Adrenal gland (tissue), 9 donors: ENCODE measurements at regions not wholly inside any gene's neighbourhood (a gene's known extent, or its start where the extent isn't known, plus 50 kb on each side); places are given as distances from the start of the nearest gene placed in this dataset.

Experiments
- DNase-seq, 7 donors: peaks; one replicate each; pipeline ENCODE4 v3.0.0-alpha.2; 2019 to 2020
- H3K27ac ChIP-seq, 5 donors: fragments of 200-600 bp; sonication (generic) in 4 of 5; 1 replicate in 3 of 5; 2 replicates in 2 of 5; pipeline versions ENCODE4 v1.5.1 to v1.8.0; 2016 to 2020; ENCODE audit warnings: mild to moderate bottlenecking in 1 of 5
- H3K27me3 ChIP-seq: fragments of 200-600 bp; 2 replicates; pipeline ENCODE4 v1.8.0; 2021
- H3K36me3 ChIP-seq, 2 donors: fragments of 200-600 bp; replicated peaks in 1 of 2; 1 replicate in 1 of 2; 2 replicates in 1 of 2; pipeline versions ENCODE4 v1.5.1 to v1.8.0; 2018 to 2022
- H3K4me1 ChIP-seq, 2 donors: fragments of 200-600 bp; replicated peaks in 1 of 2; 1 replicate in 1 of 2; 2 replicates in 1 of 2; pipeline versions ENCODE4 v1.5.1 to v1.8.0; 2018 to 2021
- H3K4me3 ChIP-seq, 4 donors: fragments of 200-600 bp; sonication (generic) in 3 of 4; one replicate each; pipeline ENCODE4 v1.5.1; 2016 to 2018
- H3K9me3 ChIP-seq, 3 donors: fragments of 200-600 bp; sonication (generic) in 1 of 3; replicated peaks in 1 of 3; 1 replicate in 2 of 3; 2 replicates in 1 of 3; pipeline versions ENCODE4 v1.5.1 to v1.8.0; 2016 to 2021
- POLR2A ChIP-seq, 2 donors: fragments of 450-650 bp; IDR thresholded peaks; one replicate each; pipeline ENCODE4 v1.6.1; 2017; ENCODE audit warnings: antibody characterized with exemption in 2 of 2, mild to moderate bottlenecking in 2 of 2, moderate library complexity in 1 of 2
- WGBS, 4 donors: extraction: QIAGEN DNeasy Blood & Tissue Kit in 2 of 4; methylation state at CpG; one replicate each; pipeline versions ENCODE4 v1.1.5 to v1.1.7; 2013 to 2017; 5-methylcytosine and 5-hydroxymethylcytosine counted together
- intact Hi-C, 2 donors: fragments of 100-400 bp; cut with DNase I; formaldehyde crosslinking; loops; one replicate each; pipeline versions ENCODE4 v1.14.1 to v1.15.0; 2022 to 2023
- TF ChIP-seq, protein P1 (sequence below), 6 experiments: fragments of 450-650 bp in 4 of 6; fragments of 200-600 bp in 2 of 6; sonication (generic) in 1 of 6; IDR thresholded peaks; 1 replicate in 5 of 6; 2 replicates in 1 of 6; pipeline versions ENCODE4 v1.5.1 to v1.8.0; 2016 to 2021; ENCODE audit warnings: antibody characterized with exemption in 6 of 6, mild to moderate bottlenecking in 2 of 6, moderate library complexity in 1 of 6
- donor health status: healthy with polysubstance abuse.
- donor health status: Bipolar disorder and iron deficiency.
- donor health status: DM: yes; HTN: yes; CAD: no.
- donor health status: DM: no; HTN: no; CAD: no.
- donor health status: DM: no; HTN: no; CAD: no.

DNA sequence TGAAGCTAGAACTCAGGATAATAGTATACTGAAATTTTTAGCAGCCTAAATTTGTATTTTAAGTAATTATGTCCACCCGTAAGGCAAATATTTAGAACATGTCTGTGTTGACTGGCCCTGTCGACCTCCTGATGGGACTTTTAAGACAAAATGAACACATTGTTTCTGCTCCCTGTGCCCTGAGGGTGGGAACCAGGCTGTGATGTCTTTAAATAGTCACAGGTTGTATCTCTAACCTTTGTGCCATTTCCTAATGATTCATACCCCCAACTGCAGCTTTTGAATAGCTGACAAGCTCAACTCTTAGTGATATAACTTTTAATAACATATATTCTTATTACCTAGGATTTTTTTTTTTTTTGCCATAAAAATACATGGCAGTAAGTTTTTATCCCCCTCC is 494.9 kb upstream of the AKR1E2 start:
- intact Hi-C loops = no loop called here
- H3K27me3 ChIP-seq = no peaks in the 10 kb centered on the region
- H3K27ac ChIP-seq = no peak overlapping the region
- no peaks in the 10 kb centered on the region for H3K4me1 ChIP-seq
- H3K36me3 ChIP-seq = no peaks in the 10 kb centered on the region
- WGBS, 4 donors = 60 to 71% (median 66%) methylated on average over 2 of the region's 2 CpGs
- H3K9me3 ChIP-seq = no peaks in the 10 kb centered on the region
- DNase-seq = no peak
- TF ChIP-seq, protein P1, sequence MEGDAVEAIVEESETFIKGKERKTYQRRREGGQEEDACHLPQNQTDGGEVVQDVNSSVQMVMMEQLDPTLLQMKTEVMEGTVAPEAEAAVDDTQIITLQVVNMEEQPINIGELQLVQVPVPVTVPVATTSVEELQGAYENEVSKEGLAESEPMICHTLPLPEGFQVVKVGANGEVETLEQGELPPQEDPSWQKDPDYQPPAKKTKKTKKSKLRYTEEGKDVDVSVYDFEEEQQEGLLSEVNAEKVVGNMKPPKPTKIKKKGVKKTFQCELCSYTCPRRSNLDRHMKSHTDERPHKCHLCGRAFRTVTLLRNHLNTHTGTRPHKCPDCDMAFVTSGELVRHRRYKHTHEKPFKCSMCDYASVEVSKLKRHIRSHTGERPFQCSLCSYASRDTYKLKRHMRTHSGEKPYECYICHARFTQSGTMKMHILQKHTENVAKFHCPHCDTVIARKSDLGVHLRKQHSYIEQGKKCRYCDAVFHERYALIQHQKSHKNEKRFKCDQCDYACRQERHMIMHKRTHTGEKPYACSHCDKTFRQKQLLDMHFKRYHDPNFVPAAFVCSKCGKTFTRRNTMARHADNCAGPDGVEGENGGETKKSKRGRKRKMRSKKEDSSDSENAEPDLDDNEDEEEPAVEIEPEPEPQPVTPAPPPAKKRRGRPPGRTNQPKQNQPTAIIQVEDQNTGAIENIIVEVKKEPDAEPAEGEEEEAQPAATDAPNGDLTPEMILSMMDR (IDR thresholded peaks at IDR 0.05) = no peak
- TF ChIP-seq POLR2A (IDR thresholded peaks at IDR 0.05) = no peak
- H3K4me3 ChIP-seq = no peak overlapping the region

DNA sequence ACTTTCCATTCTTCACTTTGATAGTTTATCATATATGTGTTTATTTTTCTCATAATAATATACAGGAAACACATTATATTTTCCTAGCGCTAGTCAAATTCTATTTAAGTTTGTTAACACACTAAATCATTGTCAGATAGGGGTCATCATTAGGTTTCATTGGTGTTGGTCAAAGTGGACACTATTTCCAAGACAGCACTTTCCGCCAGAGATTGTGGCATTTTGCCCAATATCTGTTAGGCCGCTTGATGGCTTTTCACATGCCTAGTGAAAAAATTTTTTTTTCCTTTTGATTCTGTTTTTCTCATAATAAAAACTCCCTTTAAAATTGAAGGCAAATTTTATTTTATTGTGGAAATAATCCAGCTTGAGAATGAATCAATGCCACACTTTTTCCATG is 495.4 kb upstream of the AKR1E2 start:
- Histone ChIP-seq H3K4me1 (no peaks in the 10 kb centered on the region), H3K27me3 (no peaks in the 10 kb centered on the region), H3K9me3 (no peaks in the 10 kb centered on the region), H3K36me3 (no peaks in the 10 kb centered on the region), H3K27ac (no peak overlapping the region), H3K4me3 (no peak overlapping the region)
- intact Hi-C loops = no loop called here
- 75 to 83% (median 82%) methylated on average over 3 of the region's 3 CpGs for WGBS, 4 donors
- no peak for DNase-seq
- TF ChIP-seq POLR2A (IDR thresholded peaks at IDR 0.05) = no peak
- TF ChIP-seq, protein P1 (IDR thresholded peaks at IDR 0.05) = no peak

DNA sequence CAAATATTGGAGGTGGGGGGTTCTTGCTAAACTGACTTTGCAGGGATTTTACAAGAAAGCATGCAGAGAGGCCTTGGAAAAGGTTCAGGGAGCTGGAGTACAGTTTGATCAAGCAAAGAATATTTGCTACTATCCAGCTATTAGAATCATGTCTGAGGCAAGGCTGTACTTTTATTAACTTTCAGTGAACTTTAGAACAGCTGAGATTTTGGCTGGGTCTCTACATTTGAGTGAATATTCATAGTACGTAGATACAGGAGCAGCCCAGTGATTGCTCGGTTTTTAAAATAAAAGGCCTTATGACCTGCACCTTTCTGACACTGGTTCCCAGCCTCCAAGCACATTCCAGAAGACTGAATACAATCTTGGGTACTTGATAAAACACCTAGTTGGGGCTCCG is 496.8 kb upstream of the AKR1E2 start:
- no peak for TF ChIP-seq POLR2A (IDR thresholded peaks at IDR 0.05)
- TF ChIP-seq, protein P1 (IDR thresholded peaks at IDR 0.05) = no peak
- H3K36me3 ChIP-seq = no peaks in the 10 kb centered on the region
- intact Hi-C loops = no loop called here
- H3K27me3 ChIP-seq = no peaks in the 10 kb centered on the region
- no peak overlapping the region for H3K27ac ChIP-seq
- no peaks in the 10 kb centered on the region for H3K4me1 ChIP-seq
- DNase-seq = no peak
- H3K4me3 ChIP-seq = no peak overlapping the region
- no peaks in the 10 kb centered on the region for H3K9me3 ChIP-seq
- 64 to 86% (median 83%) methylated on average over 3 of the region's 3 CpGs for WGBS, 4 donors

DNA sequence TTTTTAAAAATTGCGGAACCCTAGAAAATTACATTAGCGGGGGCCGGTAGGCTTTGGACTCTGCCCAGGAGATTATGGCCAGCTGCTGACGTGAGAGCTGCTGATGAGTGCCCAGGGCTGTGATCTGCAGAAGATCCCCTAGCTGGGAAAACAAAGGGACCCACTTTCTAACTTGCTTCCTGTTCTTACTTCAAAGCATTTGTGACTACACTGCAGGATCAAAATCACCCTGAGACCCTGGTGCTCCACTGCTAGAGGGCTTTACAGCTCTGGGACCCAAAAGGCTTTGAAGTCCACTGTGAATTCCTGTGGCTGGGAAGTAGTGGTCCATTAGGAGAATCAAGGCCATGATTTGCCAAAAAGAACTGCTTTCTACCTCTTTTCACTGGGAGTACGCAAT is 499.4 kb upstream of the AKR1E2 start:
- no peaks in the 10 kb centered on the region for H3K27me3 ChIP-seq
- DNase-seq = no peak
- 89 to 95% (median 94%) methylated on average over 5 of the region's 5 CpGs for WGBS, 4 donors
- H3K4me3 ChIP-seq = no peak overlapping the region
- no peaks in the 10 kb centered on the region for H3K9me3 ChIP-seq
- no peak overlapping the region for H3K27ac ChIP-seq
- H3K36me3 ChIP-seq = no peaks in the 10 kb centered on the region
- intact Hi-C loops = no loop called here
- H3K4me1 ChIP-seq = no peaks in the 10 kb centered on the region
- TF ChIP-seq POLR2A (IDR thresholded peaks at IDR 0.05) = no peak
- TF ChIP-seq, protein P1 (IDR thresholded peaks at IDR 0.05) = no peak
